HG03460 (cell line): ENCODE measurements at regions not wholly inside any gene's neighbourhood (a gene's known extent, or its start where the extent isn't known, plus 50 kb on each side); places are given as distances from the start of the nearest gene placed in this dataset.

Experiments
- ATAC-seq: cut with Tn5 transposase; IDR thresholded peaks from one replicate; pipeline ENCODE4 v1.9.1; 2021; ENCODE audit not compliant: unreplicated experiment

DNA sequence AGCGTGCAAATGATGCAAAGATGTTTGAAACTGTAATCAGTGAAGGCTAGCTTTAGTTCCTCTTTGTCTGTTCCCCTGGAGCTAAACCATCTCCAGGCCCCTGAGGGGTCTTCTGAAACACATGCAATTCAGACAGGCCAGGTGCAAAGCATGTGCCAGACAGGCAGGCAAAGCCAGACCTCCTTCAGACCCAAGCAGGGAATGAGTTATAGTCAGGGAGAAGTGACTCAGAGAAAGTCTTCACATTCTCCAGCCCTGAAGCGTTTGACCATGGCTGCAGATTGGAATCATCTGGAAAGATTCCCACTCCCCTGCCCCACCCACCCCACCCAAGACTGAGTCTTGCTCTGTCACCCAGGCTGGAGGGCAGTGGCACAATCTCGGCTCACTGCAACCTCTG is 187.0 kb upstream of the ISX start:
- ATAC-seq, result no peak

DNA sequence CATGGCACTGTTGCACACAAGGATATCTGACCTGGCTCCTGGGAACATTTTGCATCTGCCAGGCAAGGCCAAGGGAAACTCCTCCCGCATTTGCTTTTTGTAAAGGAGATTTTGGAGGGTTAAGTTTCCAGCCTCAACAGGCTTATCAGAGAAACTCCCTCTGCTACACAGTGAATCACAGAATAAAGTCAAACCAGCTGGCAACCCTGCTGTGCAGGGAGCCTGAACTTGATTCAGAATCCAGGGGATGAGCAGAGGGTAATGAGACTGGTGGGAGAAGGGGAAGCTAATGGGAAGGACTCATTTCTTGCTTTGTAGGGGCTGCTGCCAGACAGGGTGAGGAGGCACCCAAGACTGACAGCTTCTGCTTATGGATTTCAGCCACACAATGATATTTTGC is 185.3 kb upstream of the ISX start:
- ATAC-seq, result no peak

DNA sequence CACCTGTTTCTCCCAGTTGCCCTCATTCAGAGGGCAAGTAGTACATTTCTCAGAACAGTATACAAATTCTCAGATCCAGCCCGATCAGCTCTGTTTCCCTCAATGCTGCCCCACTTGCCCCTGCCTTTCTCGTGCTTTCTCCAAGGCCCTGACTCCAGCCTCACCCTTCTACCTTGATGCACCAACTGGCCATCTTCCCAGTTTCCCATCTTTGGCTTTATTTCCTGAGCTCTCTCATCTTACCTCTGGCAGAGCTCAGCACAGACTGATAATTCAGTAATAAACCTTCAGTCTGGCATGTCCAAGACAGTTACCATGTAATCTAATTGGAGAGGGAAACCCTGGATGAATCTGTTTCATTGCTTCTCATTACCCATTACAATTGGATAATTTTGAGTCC is 184.5 kb upstream of the ISX start:
- ATAC-seq, result no peak

DNA sequence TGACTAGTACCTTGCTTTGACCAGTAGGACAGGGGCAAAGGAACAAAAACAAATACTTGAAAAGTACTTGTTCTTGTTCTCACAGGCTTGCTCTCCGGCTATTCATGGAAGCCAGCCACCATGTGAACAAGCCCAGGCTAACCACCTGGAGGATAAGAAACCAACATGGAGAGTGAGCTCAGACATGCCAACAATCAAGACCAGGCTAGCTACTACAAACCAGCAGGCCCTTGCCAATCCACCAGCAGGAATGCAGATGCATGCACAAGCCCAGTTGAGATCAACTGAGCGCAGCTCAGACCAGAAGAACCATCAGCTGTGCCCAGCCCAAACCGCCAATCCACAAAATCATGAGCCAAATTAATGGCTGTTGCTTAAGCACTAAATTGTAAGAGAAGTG is 180.1 kb upstream of the ISX start:
- ATAC-seq, result no peak

DNA sequence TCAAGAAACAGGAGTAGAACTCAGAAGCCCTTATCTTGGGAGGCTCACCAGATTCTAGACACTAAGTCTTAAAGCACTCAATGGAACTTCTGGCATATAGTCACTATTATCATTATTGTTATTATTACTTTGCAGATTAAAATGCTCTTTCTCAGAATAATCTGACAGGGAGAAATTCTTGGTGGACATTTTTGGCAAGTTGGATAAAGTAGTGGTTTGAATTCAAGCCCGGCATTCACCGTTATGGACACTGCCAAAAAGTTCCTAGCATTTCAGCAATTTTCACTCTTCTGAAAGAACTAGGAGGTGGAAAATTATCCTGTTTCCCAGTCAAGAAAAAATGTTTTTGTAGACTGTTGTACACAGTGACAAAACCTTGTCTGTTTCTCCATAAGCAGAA is 179.6 kb upstream of the ISX start:
- ATAC-seq, result no peak

DNA sequence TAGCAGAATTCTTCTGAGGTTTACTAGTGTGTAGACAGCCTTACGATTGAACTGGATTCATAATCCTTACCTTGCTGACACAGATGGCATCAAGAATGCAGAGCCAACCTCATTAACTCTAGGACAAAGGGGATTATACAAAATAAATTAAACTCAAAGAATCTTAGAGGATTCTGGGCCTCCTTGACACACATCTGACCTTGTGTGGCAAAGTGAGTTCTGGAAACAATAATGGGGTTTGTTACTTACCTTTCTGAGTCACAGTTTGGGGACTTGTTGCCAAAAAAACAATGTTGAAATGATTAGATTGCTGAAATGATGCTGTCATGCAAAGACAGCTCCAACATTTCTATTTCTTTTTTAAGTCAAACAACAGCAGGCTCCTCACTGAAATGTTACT is 179.1 kb upstream of the ISX start:
- ATAC-seq, result no peak

DNA sequence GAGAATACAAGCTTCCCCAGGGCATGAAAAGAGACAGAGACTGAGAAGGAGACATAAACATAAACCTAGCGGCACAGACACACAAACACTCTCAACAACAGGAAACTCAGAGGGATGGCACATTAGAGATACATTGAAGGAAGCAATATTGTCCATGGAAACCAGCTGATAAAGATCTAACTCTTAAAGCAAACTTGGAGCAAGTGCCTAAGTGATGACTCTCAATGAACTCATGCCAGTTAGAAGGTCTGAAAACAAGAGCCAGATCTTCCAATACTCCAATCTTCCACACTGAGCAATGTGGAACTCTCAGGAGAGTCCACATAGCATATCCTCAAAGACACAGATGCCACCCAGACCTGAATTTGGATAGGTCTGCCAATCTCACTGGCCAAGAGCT is 168.8 kb upstream of the ISX start:
- ATAC-seq, result no peak

- no peak for ATAC-seq
These were observed 163.6 kb upstream of the ISX start for GRCh38 chr22:34902335-34902734.

DNA sequence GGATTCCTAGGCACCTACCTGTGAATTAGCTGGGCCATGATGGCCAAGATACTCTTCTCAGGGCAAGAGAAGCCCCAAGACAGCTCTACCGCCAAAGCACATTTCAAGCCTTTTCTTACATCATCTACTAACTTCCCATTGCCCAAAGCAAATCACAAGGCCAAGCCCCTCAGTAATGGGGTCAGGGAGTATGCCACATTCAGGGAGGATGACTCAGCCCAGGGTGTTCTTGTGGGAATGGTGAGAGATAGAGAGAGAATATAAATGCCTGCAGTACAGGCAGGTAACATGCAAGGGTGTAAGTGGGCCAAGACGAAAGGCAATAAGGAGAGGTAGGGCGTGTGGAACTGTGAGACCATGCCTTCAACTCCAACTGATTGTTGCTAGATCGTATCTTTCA is 162.5 kb upstream of the ISX start:
- ATAC-seq, result no peak

GRCh38 chr22:34904486-34904885 is 161.5 kb upstream of the ISX start:
- no peak for ATAC-seq

- ATAC-seq, result no peak
These were observed 152.1 kb upstream of the ISX start for GRCh38 chr22:34913826-34914225.

DNA sequence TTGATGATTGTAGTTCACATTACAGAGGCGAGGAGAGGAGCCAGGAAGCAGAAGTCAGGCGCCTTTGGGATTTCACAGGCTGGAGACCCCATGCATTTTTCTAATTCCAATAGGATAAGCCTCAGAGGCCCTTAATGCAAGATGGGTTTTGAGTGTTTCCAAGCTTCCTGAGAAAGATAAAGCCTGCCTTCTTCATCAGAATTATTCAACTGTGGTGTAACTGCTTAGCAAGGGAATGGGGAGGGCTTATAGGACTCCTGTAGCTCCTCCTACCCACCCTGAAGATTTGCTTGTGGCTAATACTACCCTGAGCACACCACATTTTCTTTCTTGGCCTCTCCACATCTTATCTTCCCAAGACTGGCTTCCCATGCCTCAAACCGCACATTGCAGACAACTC is 151.1 kb upstream of the ISX start:
- no peak for ATAC-seq

DNA sequence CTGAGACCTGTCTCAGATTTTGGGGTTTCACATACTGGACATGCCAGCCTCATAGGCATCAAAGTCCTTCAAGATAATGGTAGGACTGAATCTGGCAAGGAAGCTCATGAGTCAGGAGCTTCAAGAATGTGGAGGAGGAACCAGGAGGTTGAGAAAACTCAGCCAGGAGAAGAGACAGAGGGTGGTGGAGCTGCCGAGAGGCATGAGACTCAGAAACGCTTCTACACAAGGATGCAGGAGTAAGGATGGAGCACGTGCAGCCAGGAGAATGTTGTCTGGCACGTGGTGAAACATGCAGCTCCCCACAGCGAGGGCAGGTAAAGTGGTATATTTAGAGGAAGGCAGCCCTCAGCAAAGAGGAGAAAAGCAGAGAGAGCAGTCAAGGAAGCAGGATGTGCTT is 148.7 kb upstream of the ISX start:
- ATAC-seq, result no peak

GRCh38 chr22:34931026-34931425 is 134.9 kb upstream of the ISX start:
- ATAC-seq, result no peak

- ATAC-seq, result no peak
These were observed 131.7 kb upstream of the ISX start for GRCh38 chr22:34934261-34934660.

DNA sequence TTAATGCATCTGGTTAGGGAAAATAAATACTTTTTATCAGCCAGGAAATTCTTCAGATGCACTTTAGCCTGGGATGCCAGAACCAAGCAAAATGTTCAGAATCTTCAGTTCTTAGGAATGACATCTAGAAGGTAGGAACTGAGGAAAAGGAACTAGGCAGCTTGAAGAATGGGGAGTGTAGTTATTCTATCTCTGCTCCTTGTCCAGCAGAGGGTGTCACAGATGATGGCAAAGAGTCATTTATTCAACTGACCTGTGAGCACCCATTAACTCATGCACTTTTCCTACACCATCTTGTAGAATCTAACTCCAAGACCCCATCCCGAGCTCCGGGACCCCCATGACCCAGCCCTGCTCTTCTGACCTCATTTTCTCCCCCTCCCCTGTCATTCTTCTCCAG is 122.1 kb upstream of the ISX start:
- ATAC-seq, result no peak

- no peak for ATAC-seq
These were observed 119.5 kb upstream of the ISX start for GRCh38 chr22:34946339-34946985.

- ATAC-seq, result no peak
These were observed 115.5 kb upstream of the ISX start for GRCh38 chr22:34950489-34950888.

- no peak for ATAC-seq
These were observed 114.7 kb upstream of the ISX start for GRCh38 chr22:34951212-34951611.

GRCh38 chr22:34960005-34960404 is 106.0 kb upstream of the ISX start:
- no peak for ATAC-seq

DNA sequence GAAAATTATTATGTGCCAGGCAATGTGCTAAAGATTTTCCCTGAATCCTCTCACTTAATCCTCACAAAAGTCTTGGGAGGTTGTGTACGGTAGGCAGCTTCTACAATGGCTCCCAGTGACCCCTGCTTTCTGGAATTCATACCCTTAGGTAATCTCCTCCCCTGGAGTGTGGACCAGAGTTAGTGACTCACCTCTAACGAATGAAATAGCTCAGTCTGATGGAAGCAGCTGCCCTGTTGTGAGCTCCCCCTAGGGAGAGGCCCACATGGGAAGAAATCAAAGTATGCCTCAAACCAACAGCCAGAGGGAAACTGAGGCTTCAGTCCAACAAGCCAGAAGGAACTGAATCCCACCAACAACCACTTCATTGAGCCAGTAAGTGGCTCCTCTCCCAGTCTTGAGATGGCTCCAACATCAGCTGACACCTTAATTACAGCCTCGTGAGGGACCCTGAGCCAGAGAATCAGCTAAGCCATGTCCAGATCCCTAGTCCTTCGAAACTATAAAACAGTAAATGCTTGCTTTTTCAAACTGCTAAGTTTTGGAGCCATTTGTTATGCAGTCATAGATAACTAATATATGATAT is 98.9 kb upstream of the ISX start:
- ATAC-seq, result no peak

DNA sequence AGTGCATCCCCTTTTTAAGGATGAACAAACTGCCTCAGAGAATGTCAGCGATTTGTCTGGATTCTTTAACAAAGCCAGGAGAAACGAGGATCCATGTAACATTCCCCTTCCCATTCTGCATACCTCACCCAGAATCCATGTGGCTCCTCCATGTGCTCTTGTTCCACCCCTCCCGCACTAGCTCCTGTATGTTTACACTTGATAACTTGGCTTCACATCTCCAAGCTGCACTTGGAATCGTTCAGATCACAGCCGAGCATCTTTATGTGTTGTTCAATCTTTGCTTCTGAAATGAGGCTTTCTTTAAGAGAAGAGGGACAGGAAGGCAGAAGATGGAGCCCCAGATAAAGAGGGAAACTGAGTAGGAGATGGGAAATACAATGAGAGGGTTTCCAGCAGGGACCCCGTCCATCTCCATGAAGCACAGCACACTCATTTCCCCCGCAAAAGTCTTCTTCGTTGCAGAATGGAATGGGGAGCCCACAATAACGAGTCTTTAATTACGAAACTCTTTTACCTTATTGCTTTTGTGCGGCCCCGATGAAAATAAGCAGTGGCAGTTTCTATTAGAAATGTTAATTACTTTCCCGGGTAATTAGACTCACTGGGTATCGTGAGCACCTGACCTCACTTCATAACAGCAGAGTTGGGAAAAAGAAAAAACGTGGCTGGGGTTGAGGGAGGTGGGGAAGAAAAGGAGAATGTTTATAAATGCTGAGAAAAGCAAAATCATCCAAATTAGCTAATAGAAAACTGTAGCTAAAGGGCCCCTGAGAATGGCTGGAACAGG is 96.8 kb upstream of the ISX start:
- no peak for ATAC-seq

- no peak for ATAC-seq
These were observed 94.5 kb upstream of the ISX start for GRCh38 chr22:34971456-34971855.
